H9 (cell line): ENCODE measurements at regions not wholly inside any gene's neighbourhood (a gene's known extent, or its start where the extent isn't known, plus 50 kb on each side); places are given as distances from the start of the nearest gene placed in this dataset.

Source experiments
- DNase-seq: peaks from one replicate; pipeline ENCODE4 v3.0.0-alpha.2; 2017
- H2AFZ ChIP-seq: one replicate; pipeline ENCODE4 v1.6.1; 2013; ENCODE audit warnings: mild to moderate bottlenecking, low read length, control low read depth, moderate library complexity
- H2AK5ac ChIP-seq: 2 replicates; pipeline ENCODE4 v1.6.1; 2013; ENCODE audit warnings: low read length, control low read depth, mixed read lengths; ENCODE audit not compliant: insufficient read length
- H2BK120ac ChIP-seq: one replicate; pipeline ENCODE4 v1.6.1; 2013; ENCODE audit warnings: low read depth, mild to moderate bottlenecking, low read length, control low read depth, inconsistent platforms; ENCODE audit not compliant: poor library complexity, severe bottlenecking
- H2BK12ac ChIP-seq: 2 replicates; pipeline ENCODE4 v1.6.1; 2013; ENCODE audit warnings: low read length, control low read depth, mixed read lengths, low read depth; ENCODE audit not compliant: insufficient read length
- H2BK15ac ChIP-seq: 2 replicates; pipeline ENCODE4 v1.6.1; 2013; ENCODE audit warnings: low read depth, low read length, control low read depth
- H2BK20ac ChIP-seq: one replicate; pipeline ENCODE4 v1.6.1; 2013; ENCODE audit warnings: low read depth, mild to moderate bottlenecking, low read length, control low read depth, inconsistent platforms; ENCODE audit not compliant: poor library complexity, severe bottlenecking
- H2BK5ac ChIP-seq: 2 replicates; pipeline ENCODE4 v1.6.1; 2013; ENCODE audit warnings: low read length, control low read depth, mixed read lengths; ENCODE audit not compliant: insufficient read length
- H3K14ac ChIP-seq: 2 replicates; pipeline ENCODE4 v1.6.1; 2013; ENCODE audit warnings: low read length, control low read depth; ENCODE audit not compliant: insufficient read depth
- H3K18ac ChIP-seq: 2 replicates; pipeline ENCODE4 v1.6.1; 2013; ENCODE audit warnings: low read depth, mild to moderate bottlenecking, mixed read lengths, low read length, control low read depth; ENCODE audit not compliant: insufficient read length
- H3K23ac ChIP-seq: 2 replicates; pipeline ENCODE4 v1.6.1; 2013; ENCODE audit warnings: low read length, control low read depth, mixed read lengths, low read depth; ENCODE audit not compliant: insufficient read length
- H3K23me2 ChIP-seq: 2 replicates; pipeline ENCODE4 v1.6.1; 2013; ENCODE audit warnings: low read depth, mild to moderate bottlenecking, mixed read lengths, low read length, control low read depth; ENCODE audit not compliant: insufficient read length, poor library complexity, severe bottlenecking
- H3K27ac ChIP-seq: 2 replicates; pipeline ENCODE4 v1.5.1; 2013; ENCODE audit warnings: low read length, control low read depth, mixed read lengths, low read depth; ENCODE audit not compliant: insufficient read length
- H3K27me3 ChIP-seq: 2 replicates; pipeline ENCODE4 v1.6.1; 2013; ENCODE audit warnings: low read length, control low read depth, inconsistent platforms; ENCODE audit not compliant: insufficient read depth
- H3K4ac ChIP-seq: 2 replicates; pipeline ENCODE4 v1.6.1; 2013; ENCODE audit warnings: low read depth, mild to moderate bottlenecking, control low read depth, inconsistent platforms, low read length, moderate library complexity
- H3K4me1 ChIP-seq: 2 replicates; pipeline ENCODE4 v1.6.1; 2013; ENCODE audit warnings: low read length, control low read depth, inconsistent platforms; ENCODE audit not compliant: insufficient read depth
- H3K4me2 ChIP-seq: 2 replicates; pipeline ENCODE4 v1.6.1; 2013; ENCODE audit warnings: low read length, control low read depth, mixed read lengths; ENCODE audit not compliant: insufficient read length, insufficient read depth
- H3K56ac ChIP-seq: 2 replicates; pipeline ENCODE4 v1.6.1; 2013; ENCODE audit warnings: low read depth, mild to moderate bottlenecking, mixed read lengths, low read length, control low read depth; ENCODE audit not compliant: insufficient read length
- H3K79me1 ChIP-seq: 2 replicates; pipeline ENCODE4 v1.6.1; 2013; ENCODE audit warnings: low read depth, mild to moderate bottlenecking, moderate library complexity, low read length, control low read depth, inconsistent platforms; ENCODE audit not compliant: insufficient read depth, poor library complexity, severe bottlenecking
- H3K79me2 ChIP-seq: 2 replicates; pipeline ENCODE4 v1.6.1; 2013; ENCODE audit warnings: low read length, control low read depth, inconsistent platforms; ENCODE audit not compliant: insufficient read depth
- H3K9ac ChIP-seq: 2 replicates; pipeline ENCODE4 v1.6.1; 2013; ENCODE audit warnings: low read length, control low read depth, mixed read lengths; ENCODE audit not compliant: insufficient read length; ENCODE audit errors: extremely low read depth
- H3K9me3 ChIP-seq: one replicate; pipeline ENCODE4 v1.6.1; 2013; ENCODE audit warnings: low read depth, low read length, inconsistent platforms; ENCODE audit not compliant: control insufficient read depth
- H3T11ph ChIP-seq: one replicate; pipeline ENCODE4 v1.6.1; 2013; ENCODE audit warnings: mild to moderate bottlenecking, low read length, control low read depth, inconsistent platforms
- H4K20me1 ChIP-seq: one replicate; pipeline ENCODE4 v1.6.1; 2013; ENCODE audit not compliant: control insufficient read depth, insufficient read length, insufficient read depth
- H4K5ac ChIP-seq: 2 replicates; pipeline ENCODE4 v1.6.1; 2013; ENCODE audit warnings: low read depth, mild to moderate bottlenecking, mixed read lengths, low read length, control low read depth; ENCODE audit not compliant: insufficient read length
- H4K8ac ChIP-seq: replicated peaks from 2 replicates; pipeline ENCODE4 v1.6.1; 2013; ENCODE audit warnings: low read length, control low read depth, mixed read lengths, low read depth; ENCODE audit not compliant: insufficient read length
- H4K91ac ChIP-seq: 2 replicates; pipeline ENCODE4 v1.6.1; 2013; ENCODE audit warnings: low read depth, mild to moderate bottlenecking, moderate library complexity, mixed read lengths, low read length, control low read depth; ENCODE audit not compliant: insufficient read length
- H3K27ac Mint-ChIP-seq, 3 experiments: 2 replicates in 2 of 3; 3 replicates in 1 of 3; pipeline ENCODE4 v1.8.0; 2020 to 2021; ENCODE audit warnings: mixed read lengths in 3 of 3, mild to moderate bottlenecking in 1 of 3, moderate library complexity in 1 of 3
- H3K27me3 Mint-ChIP-seq: 2 replicates; pipeline ENCODE4 v1.8.0; 2021; ENCODE audit warnings: low read depth, mild to moderate bottlenecking, moderate library complexity, mixed read lengths
- H3K36me3 Mint-ChIP-seq, 3 experiments: 2 replicates in 2 of 3; 3 replicates in 1 of 3; pipeline ENCODE4 v1.8.0; 2020 to 2021; ENCODE audit warnings: low read depth in 3 of 3, mixed read lengths in 3 of 3; ENCODE audit not compliant: insufficient read depth in 1 of 3
- H3K4me1 Mint-ChIP-seq, 2 experiments: 2 replicates each; pipeline ENCODE4 v1.8.0; 2020; ENCODE audit warnings: mixed read lengths in 2 of 2
- H3K4me3 Mint-ChIP-seq, 2 experiments: 2 replicates in 1 of 2; 3 replicates in 1 of 2; pipeline ENCODE4 v1.8.0; 2020 to 2021; ENCODE audit warnings: mild to moderate bottlenecking in 2 of 2, mixed read lengths in 2 of 2, moderate library complexity in 1 of 2
- H3K9me3 Mint-ChIP-seq, 2 experiments: 2 replicates in 1 of 2; 3 replicates in 1 of 2; pipeline ENCODE4 v1.8.0; 2020; ENCODE audit warnings: mild to moderate bottlenecking in 2 of 2, mixed read lengths in 2 of 2, moderate library complexity in 1 of 2
- WGBS: extraction: QIAGEN DNeasy Blood & Tissue Kit; methylation state at CpG from one replicate; pipeline ENCODE4 v1.1.7; 2013; ENCODE audit warnings: missing lambda C conversion rate, low lambda C conversion rate, mixed read lengths; ENCODE audit not compliant: insufficient read length; ENCODE audit errors: extremely low coverage; 5-methylcytosine and 5-hydroxymethylcytosine counted together
- TF ChIP-seq, protein P1 (sequence below): fragments of 200-600 bp; sonication (generic); conservative IDR thresholded peaks from 3 replicates; pipeline ENCODE4 v1.8.0; 2021; ENCODE audit warnings: antibody characterized with exemption, mild to moderate bottlenecking

DNA sequence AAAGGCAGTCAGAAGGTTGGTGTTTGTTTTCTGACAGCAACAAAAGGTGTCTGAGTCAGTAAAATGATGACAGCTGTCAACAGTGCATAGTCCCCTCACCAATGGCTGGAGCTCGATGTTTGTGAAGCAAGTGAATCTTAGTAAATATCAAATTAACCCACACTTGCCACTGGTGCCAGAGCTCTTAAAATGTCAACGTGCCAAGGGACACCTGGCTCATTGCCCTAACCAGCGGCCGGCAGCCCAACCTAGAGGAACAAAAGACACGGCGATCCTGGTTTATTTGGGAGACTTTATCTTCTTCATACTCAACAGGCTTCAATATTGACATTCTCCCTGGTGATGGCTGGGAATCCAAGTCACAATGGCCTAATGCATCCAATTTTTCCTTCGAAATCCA, 143.4 kb downstream of the CPEB2 start:
- no CpG with 5 or more reads among the region's 7 CpGs for WGBS
- Histone ChIP-seq H4K5ac (no peak overlapping the region), H3K79me1 (no peaks in the 10 kb centered on the region), H3K27ac (no peak overlapping the region), H3T11ph (no peak overlapping the region), H3K4me2 (no peak overlapping the region), H3K9ac (no peak overlapping the region), H4K91ac (no peak overlapping the region), H2AFZ (no peak overlapping the region), H3K14ac (no peak overlapping the region), H4K20me1 (no peaks in the 10 kb centered on the region), H3K18ac (no peak overlapping the region), H2BK120ac (no peak overlapping the region), H3K56ac (no peak overlapping the region), H3K23me2 (no peaks in the 10 kb centered on the region), H4K8ac (no peak overlapping the region), H3K4ac (no peak overlapping the region), H2AK5ac (no peak overlapping the region), H2BK12ac (no peak overlapping the region), H2BK15ac (no peak overlapping the region), H3K79me2 (no peaks in the 10 kb centered on the region), H3K4me1 (peaks cover 7% of the 10 kb centered on the region; the same call in 1 of the 2 replicates), H3K27me3 (no peaks in the 10 kb centered on the region), H2BK20ac (no peak overlapping the region), H3K9me3 (no peaks in the 10 kb centered on the region), H2BK5ac (no peak overlapping the region), H3K23ac (no peak overlapping the region)
- no peaks in the 10 kb centered on the region; the same call in 1 of the 2 replicates for H3K27me3 Mint-ChIP-seq
- no peak for DNase-seq
- H3K27ac Mint-ChIP-seq: no peak overlapping the region
- peaks cover 0 to 3% of the 10 kb centered on the region in 2 experiments; a peak in 1 of 5 replicates for H3K9me3 Mint-ChIP-seq
- H3K4me1 Mint-ChIP-seq: peaks cover 37 to 40% of the 10 kb centered on the region in 2 experiments
- H3K36me3 Mint-ChIP-seq: no peaks in the 10 kb centered on the region; a peak in 1 of 7 replicates
- TF ChIP-seq, protein P1, sequence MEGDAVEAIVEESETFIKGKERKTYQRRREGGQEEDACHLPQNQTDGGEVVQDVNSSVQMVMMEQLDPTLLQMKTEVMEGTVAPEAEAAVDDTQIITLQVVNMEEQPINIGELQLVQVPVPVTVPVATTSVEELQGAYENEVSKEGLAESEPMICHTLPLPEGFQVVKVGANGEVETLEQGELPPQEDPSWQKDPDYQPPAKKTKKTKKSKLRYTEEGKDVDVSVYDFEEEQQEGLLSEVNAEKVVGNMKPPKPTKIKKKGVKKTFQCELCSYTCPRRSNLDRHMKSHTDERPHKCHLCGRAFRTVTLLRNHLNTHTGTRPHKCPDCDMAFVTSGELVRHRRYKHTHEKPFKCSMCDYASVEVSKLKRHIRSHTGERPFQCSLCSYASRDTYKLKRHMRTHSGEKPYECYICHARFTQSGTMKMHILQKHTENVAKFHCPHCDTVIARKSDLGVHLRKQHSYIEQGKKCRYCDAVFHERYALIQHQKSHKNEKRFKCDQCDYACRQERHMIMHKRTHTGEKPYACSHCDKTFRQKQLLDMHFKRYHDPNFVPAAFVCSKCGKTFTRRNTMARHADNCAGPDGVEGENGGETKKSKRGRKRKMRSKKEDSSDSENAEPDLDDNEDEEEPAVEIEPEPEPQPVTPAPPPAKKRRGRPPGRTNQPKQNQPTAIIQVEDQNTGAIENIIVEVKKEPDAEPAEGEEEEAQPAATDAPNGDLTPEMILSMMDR: no peak
- H3K4me3 Mint-ChIP-seq: no peak overlapping the region
